GM12892 (cell line): ENCODE measurements at regions not wholly inside any gene's neighbourhood (a gene's known extent, or its start where the extent isn't known, plus 50 kb on each side); places are given as distances from the start of the nearest gene placed in this dataset.
"Not testable (repeated sequence)": the region's sequence is repeated elsewhere in the genome, so short reads cannot be mapped to it uniquely, and the experiment has no call there.

Experiments
- POLR2A ChIP-seq: IDR thresholded peaks from 2 replicates; pipeline ENCODE4 v1.6.1; 2011; ENCODE audit warnings: low read depth, low read length, control low read depth
- POLR2AphosphoS5 ChIP-seq: IDR thresholded peaks from 2 replicates; pipeline ENCODE4 v1.6.1; 2011; ENCODE audit warnings: low read depth, low read length, control low read depth
- TAF1 ChIP-seq: IDR thresholded peaks from 2 replicates; pipeline ENCODE4 v1.6.1; 2011; ENCODE audit warnings: low read depth, mild to moderate bottlenecking, control low read depth, low read length, borderline replicate concordance

- not testable (repeated sequence) for TF ChIP-seq POLR2AphosphoS5, TAF1, POLR2A
These were observed 623.9 kb downstream of the EPM2A start for GRCh38 chr6:145111407-145111806.
